ENCODE measurements at regions not wholly inside any gene's neighbourhood (a gene's known extent, or its start where the extent isn't known, plus 50 kb on each side); places are given as distances from the start of the nearest gene placed in this dataset.

GRCh38 chr10:10431422-10432066 lies 586.1 kb upstream of the CELF2 start:
- WGBS (ENCODE audit: insufficient coverage): 90% methylated on average over 5 of the region's 5 CpGs
- peaks cover 0 to 7% of the 10 kb centered on the region in 2 donors for H3K9me3 Mint-ChIP-seq

GRCh38 chr10:10432296-10433035 lies 585.2 kb upstream of the CELF2 start:
- H3K27me3 ChIP-seq (ENCODE audit: control insufficient read depth, insufficient read depth, low read length): no peaks in the 10 kb centered on the region
- H3K9me3 Mint-ChIP-seq: peaks cover 0 to 7% of the 10 kb centered on the region in 2 donors
- H3K4me3 ChIP-seq (ENCODE audit: low read length): no peak overlapping the region
- TF ChIP-seq CTCF (IDR thresholded peaks at IDR 0.05): no peak
- ATAC-seq (no peak), DNase-seq (no peak)
- H3K4me1 ChIP-seq (ENCODE audit: control insufficient read depth, insufficient read depth, low read length): no peaks in the 10 kb centered on the region
- no peaks in the 10 kb centered on the region for H3K36me3 Mint-ChIP-seq
- H3K4me3 Mint-ChIP-seq: no peak overlapping the region
- H3K27ac ChIP-seq (ENCODE audit: low read length): no peak overlapping the region
- H3K27me3 Mint-ChIP-seq (ENCODE audit: low read depth in 2 of 2): peaks cover 0 to 7% of the 10 kb centered on the region in 2 donors
- intact Hi-C loops (cut with micrococcal nuclease): no loop called here
- no peaks in the 10 kb centered on the region for H3K9me3 ChIP-seq (ENCODE audit: control insufficient read depth, insufficient read depth, low read length)
- no peak overlapping the region for H3K27ac Mint-ChIP-seq
- no peaks in the 10 kb centered on the region for H3K36me3 ChIP-seq (ENCODE audit: control insufficient read depth, insufficient read depth, low read length)
- 86% methylated on average over 9 of the region's 9 CpGs for WGBS (ENCODE audit: insufficient coverage)
- no peaks in the 10 kb centered on the region for H3K4me1 Mint-ChIP-seq

More at GRCh38 chr10:10431422-10432066, 586.1 kb upstream of the CELF2 start:
- Mint-ChIP-seq H3K4me1 (no peaks in the 10 kb centered on the region), H3K36me3 (no peaks in the 10 kb centered on the region), H3K27ac (no peak overlapping the region), H3K27me3 (ENCODE audit: low read depth in 2 of 2) (peaks cover 0 to 7% of the 10 kb centered on the region in 2 donors), H3K4me3 (no peak overlapping the region)
- no peak overlapping the region for H3K27ac ChIP-seq (ENCODE audit: low read length)
- intact Hi-C loops (cut with micrococcal nuclease): no loop called here
- DNase-seq (no peak), ATAC-seq (no peak)
- H3K4me3 ChIP-seq (ENCODE audit: low read length): no peak overlapping the region
- no peaks in the 10 kb centered on the region for H3K27me3 ChIP-seq (ENCODE audit: control insufficient read depth, insufficient read depth, low read length)
- no peak for TF ChIP-seq CTCF (IDR thresholded peaks at IDR 0.05)
- no peaks in the 10 kb centered on the region for H3K9me3 ChIP-seq (ENCODE audit: control insufficient read depth, insufficient read depth, low read length)
- no peaks in the 10 kb centered on the region for H3K36me3 ChIP-seq (ENCODE audit: control insufficient read depth, insufficient read depth, low read length)
- H3K4me1 ChIP-seq (ENCODE audit: control insufficient read depth, insufficient read depth, low read length): no peaks in the 10 kb centered on the region

- Mint-ChIP-seq H3K27me3 (ENCODE audit: low read depth in 2 of 2) (peaks cover 0 to 3% of the 10 kb centered on the region in 2 donors), H3K9me3 (peaks cover 0 to 4% of the 10 kb centered on the region in 2 donors), H3K27ac (no peak overlapping the region), H3K4me1 (no peaks in the 10 kb centered on the region), H3K36me3 (no peaks in the 10 kb centered on the region), H3K4me3 (no peak overlapping the region)
- no peaks in the 10 kb centered on the region for H3K9me3 ChIP-seq (ENCODE audit: control insufficient read depth, insufficient read depth, low read length)
- 48% methylated on average over 2 of the region's 4 CpGs for WGBS (ENCODE audit: insufficient coverage)
- H3K27me3 ChIP-seq (ENCODE audit: control insufficient read depth, insufficient read depth, low read length): no peaks in the 10 kb centered on the region
- no peak for ATAC-seq
- no peak overlapping the region for H3K27ac ChIP-seq (ENCODE audit: low read length)
- H3K4me1 ChIP-seq (ENCODE audit: control insufficient read depth, insufficient read depth, low read length): no peaks in the 10 kb centered on the region
- no peak overlapping the region for H3K4me3 ChIP-seq (ENCODE audit: low read length)
- no peak for TF ChIP-seq CTCF (IDR thresholded peaks at IDR 0.05)
- no peak for DNase-seq
- intact Hi-C loops (cut with micrococcal nuclease): no loop called here
- H3K36me3 ChIP-seq (ENCODE audit: control insufficient read depth, insufficient read depth, low read length): no peaks in the 10 kb centered on the region
These were observed 583.4 kb upstream of the CELF2 start for GRCh38 chr10:10434312-10434711.
